ENCODE measurements at regions not wholly inside any gene's neighbourhood (a gene's known extent, or its start where the extent isn't known, plus 50 kb on each side); places are given as distances from the start of the nearest gene placed in this dataset.

GRCh38 chr6:142500250-142500786, 198.5 kb downstream of the ADGRG6 start:
- no peak for DNase-seq

GRCh38 chr6:142501795-142502194, 200.0 kb downstream of the ADGRG6 start:
- DNase-seq = no peak

- DNase-seq = no peak
These were observed 205.3 kb downstream of the ADGRG6 start for GRCh38 chr6:142507065-142507464.

- DNase-seq = no peak
These were observed 208.4 kb downstream of the ADGRG6 start for GRCh38 chr6:142510211-142510610.

- peak; percentile 27 for DNase-seq
These were observed 216.3 kb downstream of the ADGRG6 start for GRCh38 chr6:142518126-142518525.

- no peak for DNase-seq
These were observed 217.0 kb downstream of the ADGRG6 start for GRCh38 chr6:142518761-142519160.

- DNase-seq = no peak
These were observed 220.0 kb downstream of the ADGRG6 start for GRCh38 chr6:142521791-142522190.

GRCh38 chr6:142523515-142524375, 221.9 kb downstream of the ADGRG6 start:
- DNase-seq = no peak

GRCh38 chr6:142530566-142530965, 228.8 kb downstream of the ADGRG6 start:
- DNase-seq = no peak

GRCh38 chr6:142531727-142532126, 229.9 kb downstream of the ADGRG6 start:
- DNase-seq = no peak

- DNase-seq = no peak
These were observed 232.3 kb downstream of the ADGRG6 start for GRCh38 chr6:142534076-142534475.

- no peak for DNase-seq
These were observed 232.7 kb downstream of the ADGRG6 start for GRCh38 chr6:142534484-142534883.

GRCh38 chr6:142537612-142538478, 236.0 kb downstream of the ADGRG6 start:
- peak; percentile 24 for DNase-seq

GRCh38 chr6:142542704-142543233, 241.0 kb downstream of the ADGRG6 start:
- DNase-seq = no peak

GRCh38 chr6:142543606-142544005, 241.8 kb downstream of the ADGRG6 start:
- no peak for DNase-seq

GRCh38 chr6:142544199-142544838, 242.5 kb downstream of the ADGRG6 start:
- DNase-seq = no peak

- no peak for DNase-seq
These were observed 243.3 kb downstream of the ADGRG6 start for GRCh38 chr6:142545147-142545546.

- no peak for DNase-seq
These were observed 246.8 kb downstream of the ADGRG6 start for GRCh38 chr6:142548566-142548965.

- DNase-seq = no peak
These were observed 248.7 kb downstream of the ADGRG6 start for GRCh38 chr6:142550310-142551063.

- DNase-seq = peak; percentile 40
These were observed 249.5 kb downstream of the ADGRG6 start for GRCh38 chr6:142551274-142551811.

GRCh38 chr6:142558786-142559185, 257.0 kb downstream of the ADGRG6 start:
- DNase-seq = no peak

Measured in NCI-H1694 (cell line).